Stimulated activated memory B cell treated with anti-CD40 and anti-IgM and Interleukin-4, amounts not matched to agents 10 μg/mL and 1 μg/mL and 100 μg/mL, for 72 hours (primary cell): ENCODE measurements at regions not wholly inside any gene's neighbourhood (a gene's known extent, or its start where the extent isn't known, plus 50 kb on each side); places are given as distances from the start of the nearest gene placed in this dataset.

Experiments
- ATAC-seq: fragments of 150-1000 bp; cut with Tn5 transposase; 2 replicates; pipeline ENCODE4 v1.10.0; 2021
- H3K27ac Mint-ChIP-seq: one replicate; pipeline ENCODE4 v1.8.0; 2022; ENCODE audit warnings: mild to moderate bottlenecking, mixed read lengths
- H3K27me3 Mint-ChIP-seq: one replicate; pipeline ENCODE4 v1.8.0; 2022; ENCODE audit warnings: mixed read lengths
- H3K36me3 Mint-ChIP-seq: one replicate; pipeline ENCODE4 v1.8.0; 2022; ENCODE audit warnings: mixed read lengths
- H3K4me1 Mint-ChIP-seq: one replicate; pipeline ENCODE4 v1.8.0; 2022; ENCODE audit warnings: mixed read lengths
- H3K4me3 Mint-ChIP-seq: one replicate; pipeline ENCODE4 v1.8.0; 2022; ENCODE audit warnings: mild to moderate bottlenecking, moderate library complexity, mixed read lengths
- H3K9me3 Mint-ChIP-seq: one replicate; pipeline ENCODE4 v1.8.0; 2022; ENCODE audit warnings: mixed read lengths

- Mint-ChIP-seq H3K4me1 (no peaks in the 10 kb centered on the region), H3K27me3 (peaks cover 15% of the 10 kb centered on the region), H3K27ac (no peak overlapping the region), H3K9me3 (no peaks in the 10 kb centered on the region), H3K36me3 (no peaks in the 10 kb centered on the region), H3K4me3 (no peak overlapping the region)
- ATAC-seq: no peak
Measured at GRCh38 chr5:18079831-18080230, 445.6 kb downstream of the TAF11L14 start.

- H3K36me3 Mint-ChIP-seq: no peaks in the 10 kb centered on the region
- no peak for ATAC-seq
- H3K27me3 Mint-ChIP-seq: peaks cover 15% of the 10 kb centered on the region
- no peaks in the 10 kb centered on the region for H3K4me1 Mint-ChIP-seq
- H3K4me3 Mint-ChIP-seq: no peak overlapping the region
- H3K9me3 Mint-ChIP-seq: peaks cover 3% of the 10 kb centered on the region
- H3K27ac Mint-ChIP-seq: no peak overlapping the region
Measured at GRCh38 chr5:18088020-18088579, 453.8 kb downstream of the TAF11L14 start.

- H3K27ac Mint-ChIP-seq: no peak overlapping the region
- H3K4me1 Mint-ChIP-seq: no peaks in the 10 kb centered on the region
- H3K9me3 Mint-ChIP-seq: peaks cover 3% of the 10 kb centered on the region
- H3K4me3 Mint-ChIP-seq: no peak overlapping the region
- peaks cover 9% of the 10 kb centered on the region for H3K27me3 Mint-ChIP-seq
- no peak for ATAC-seq
- H3K36me3 Mint-ChIP-seq: no peaks in the 10 kb centered on the region
Measured at GRCh38 chr5:18090177-18090576, 455.9 kb downstream of the TAF11L14 start.

- Mint-ChIP-seq H3K4me1 (no peaks in the 10 kb centered on the region), H3K27ac (no peak overlapping the region), H3K9me3 (peaks cover 3% of the 10 kb centered on the region), H3K4me3 (no peak overlapping the region), H3K36me3 (no peaks in the 10 kb centered on the region), H3K27me3 (peaks cover 9% of the 10 kb centered on the region)
- ATAC-seq: no peak
Measured at GRCh38 chr5:18091142-18091541, 456.9 kb downstream of the TAF11L14 start.

GRCh38 chr5:18091758-18092157 is 457.5 kb downstream of the TAF11L14 start:
- Mint-ChIP-seq H3K36me3 (no peaks in the 10 kb centered on the region), H3K4me3 (no peak overlapping the region), H3K27me3 (peaks cover 9% of the 10 kb centered on the region), H3K27ac (no peak overlapping the region), H3K9me3 (peaks cover 3% of the 10 kb centered on the region), H3K4me1 (no peaks in the 10 kb centered on the region)
- no peak for ATAC-seq

GRCh38 chr5:18095061-18095460 is 460.8 kb downstream of the TAF11L14 start:
- Mint-ChIP-seq H3K9me3 (no peaks in the 10 kb centered on the region), H3K27ac (no peak overlapping the region), H3K4me1 (no peaks in the 10 kb centered on the region), H3K36me3 (no peaks in the 10 kb centered on the region), H3K27me3 (no peaks in the 10 kb centered on the region), H3K4me3 (no peak overlapping the region)
- no peak for ATAC-seq

- no peak for ATAC-seq
- H3K36me3 Mint-ChIP-seq: no peaks in the 10 kb centered on the region
- H3K27me3 Mint-ChIP-seq: no peaks in the 10 kb centered on the region
- H3K4me3 Mint-ChIP-seq: no peak overlapping the region
- no peaks in the 10 kb centered on the region for H3K4me1 Mint-ChIP-seq
- no peak overlapping the region for H3K27ac Mint-ChIP-seq
- no peaks in the 10 kb centered on the region for H3K9me3 Mint-ChIP-seq
Measured at GRCh38 chr5:18097817-18098216, 463.6 kb downstream of the TAF11L14 start.

GRCh38 chr5:18098691-18099090 is 464.4 kb downstream of the TAF11L14 start:
- no peaks in the 10 kb centered on the region for H3K9me3 Mint-ChIP-seq
- ATAC-seq: no peak
- H3K4me1 Mint-ChIP-seq: no peaks in the 10 kb centered on the region
- no peak overlapping the region for H3K27ac Mint-ChIP-seq
- H3K36me3 Mint-ChIP-seq: no peaks in the 10 kb centered on the region
- no peak overlapping the region for H3K4me3 Mint-ChIP-seq
- no peaks in the 10 kb centered on the region for H3K27me3 Mint-ChIP-seq

- no peaks in the 10 kb centered on the region for H3K9me3 Mint-ChIP-seq
- H3K27me3 Mint-ChIP-seq: no peaks in the 10 kb centered on the region
- no peak overlapping the region for H3K27ac Mint-ChIP-seq
- ATAC-seq: no peak
- H3K36me3 Mint-ChIP-seq: no peaks in the 10 kb centered on the region
- no peak overlapping the region for H3K4me3 Mint-ChIP-seq
- no peaks in the 10 kb centered on the region for H3K4me1 Mint-ChIP-seq
Measured at GRCh38 chr5:18099261-18099660, 465.0 kb downstream of the TAF11L14 start.

- Mint-ChIP-seq H3K4me1 (no peaks in the 10 kb centered on the region), H3K27ac (no peak overlapping the region), H3K36me3 (no peaks in the 10 kb centered on the region), H3K27me3 (no peaks in the 10 kb centered on the region), H3K9me3 (no peaks in the 10 kb centered on the region), H3K4me3 (no peak overlapping the region)
- no peak for ATAC-seq
Measured at GRCh38 chr5:18101532-18101931, 467.3 kb downstream of the TAF11L14 start.

- H3K4me1 Mint-ChIP-seq: no peaks in the 10 kb centered on the region
- H3K27ac Mint-ChIP-seq: no peak overlapping the region
- H3K27me3 Mint-ChIP-seq: no peaks in the 10 kb centered on the region
- H3K4me3 Mint-ChIP-seq: no peak overlapping the region
- no peaks in the 10 kb centered on the region for H3K9me3 Mint-ChIP-seq
- H3K36me3 Mint-ChIP-seq: no peaks in the 10 kb centered on the region
- no peak for ATAC-seq
Measured at GRCh38 chr5:18102733-18103132, 468.5 kb downstream of the TAF11L14 start.

GRCh38 chr5:18105449-18105848 is 471.2 kb downstream of the TAF11L14 start:
- H3K4me3 Mint-ChIP-seq: no peak overlapping the region
- ATAC-seq: no peak

GRCh38 chr5:18111906-18112465 is 477.7 kb downstream of the TAF11L14 start:
- H3K9me3 Mint-ChIP-seq: no peaks in the 10 kb centered on the region
- H3K4me1 Mint-ChIP-seq: peaks cover 5% of the 10 kb centered on the region
- H3K4me3 Mint-ChIP-seq: no peak overlapping the region
- no peaks in the 10 kb centered on the region for H3K36me3 Mint-ChIP-seq
- no peak overlapping the region for H3K27ac Mint-ChIP-seq
- peaks cover 9% of the 10 kb centered on the region for H3K27me3 Mint-ChIP-seq
- ATAC-seq: no peak

More at GRCh38 chr5:18105449-18105848, 471.2 kb downstream of the TAF11L14 start:
- Mint-ChIP-seq H3K27ac (no peak overlapping the region), H3K27me3 (no peaks in the 10 kb centered on the region), H3K4me1 (no peaks in the 10 kb centered on the region), H3K36me3 (no peaks in the 10 kb centered on the region), H3K9me3 (no peaks in the 10 kb centered on the region)

GRCh38 chr5:18113721-18114120 is 479.5 kb downstream of the TAF11L14 start:
- Mint-ChIP-seq H3K27ac (no peak overlapping the region), H3K36me3 (no peaks in the 10 kb centered on the region), H3K4me3 (no peak overlapping the region), H3K27me3 (peaks cover 18% of the 10 kb centered on the region), H3K4me1 (peaks cover 5% of the 10 kb centered on the region), H3K9me3 (no peaks in the 10 kb centered on the region)
- no peak for ATAC-seq

- H3K9me3 Mint-ChIP-seq: no peaks in the 10 kb centered on the region
- no peaks in the 10 kb centered on the region for H3K36me3 Mint-ChIP-seq
- peaks cover 18% of the 10 kb centered on the region for H3K27me3 Mint-ChIP-seq
- ATAC-seq: no peak
- no peak overlapping the region for H3K27ac Mint-ChIP-seq
- peaks cover 5% of the 10 kb centered on the region for H3K4me1 Mint-ChIP-seq
- H3K4me3 Mint-ChIP-seq: no peak overlapping the region
Measured at GRCh38 chr5:18114151-18114757, 480.0 kb downstream of the TAF11L14 start.

GRCh38 chr5:18117968-18118367 is 483.7 kb downstream of the TAF11L14 start:
- Mint-ChIP-seq H3K4me3 (no peak overlapping the region), H3K4me1 (peaks cover 5% of the 10 kb centered on the region), H3K36me3 (no peaks in the 10 kb centered on the region), H3K27ac (no peak overlapping the region), H3K27me3 (peaks cover 18% of the 10 kb centered on the region), H3K9me3 (no peaks in the 10 kb centered on the region)
- no peak for ATAC-seq
